ENCODE measurements at regions not wholly inside any gene's neighbourhood (a gene's known extent, or its start where the extent isn't known, plus 50 kb on each side); places are given as distances from the start of the nearest gene placed in this dataset.

- no peaks in the 10 kb centered on the region for H3K9me2 ChIP-seq (ENCODE audit: insufficient read depth)
- no peak for TF ChIP-seq CTCF (IDR thresholded peaks at IDR 0.05 in 2 of 3, conservative IDR thresholded peaks at IDR 0.05 in 1 of 3; ENCODE audit: borderline replicate concordance in 1 of 3, insufficient read depth in 1 of 3, low read depth in 2 of 3, low read length in 2 of 3)
- TF ChIP-seq EGR1 (IDR thresholded peaks at IDR 0.05; ENCODE audit: low read depth), result no peak
- no peak for TF ChIP-seq ZNF274 (IDR thresholded peaks at IDR 0.05; ENCODE audit: low read depth, low read length)
- TF ChIP-seq ELF1 (IDR thresholded peaks at IDR 0.05; ENCODE audit: borderline replicate concordance, low read depth), result no peak
- no peak for TF ChIP-seq CBX3 (IDR thresholded peaks at IDR 0.05; ENCODE audit: low read depth)
- TF ChIP-seq ZFX (IDR thresholded peaks at IDR 0.05), result no peak
- TF ChIP-seq POLR2A (IDR thresholded peaks at IDR 0.05; ENCODE audit: borderline replicate concordance, extremely low read depth, insufficient read depth, insufficient read length), result no peak
- TF ChIP-seq EZH2 (IDR thresholded peaks at IDR 0.05), result no peak
- TF ChIP-seq RAD21 (IDR thresholded peaks at IDR 0.05; ENCODE audit: low read depth), result no peak
- no peaks in the 10 kb centered on the region for H3K4me1 ChIP-seq (ENCODE audit: control insufficient read depth in 1 of 2, insufficient read depth in 2 of 2, low read length in 2 of 2)
- ChIA-PET CTCF (no interaction called here), POLR2A (no interaction called here), RAD21 (ENCODE audit: low non-redundant PET in 1 of 2, low total read pairs in 2 of 2, uncharacterized antibody in 2 of 2, unreplicated experiment in 2 of 2) (no interaction called here)
- no peak overlapping the region for H3K27ac ChIP-seq (ENCODE audit: low read depth, low read length)
- H3K9me3 ChIP-seq (ENCODE audit: control insufficient read depth in 1 of 2, insufficient read depth in 1 of 2, low read depth in 1 of 2, low read length in 2 of 2), result no peaks in the 10 kb centered on the region
- DNase-seq (ENCODE audit: low read depth, low spot score) (no peak), ATAC-seq (no peak)
- no TSS peak for BruUV-seq (replicated peaks)
- H3K4me2 ChIP-seq (ENCODE audit: low read length), result no peak overlapping the region
- H3K4me3 ChIP-seq (replicated peaks in 1 of 2; ENCODE audit: low read depth in 1 of 2, low read length in 2 of 2), result no peak overlapping the region
- H3K36me3 ChIP-seq (ENCODE audit: control insufficient read depth in 1 of 2, insufficient read depth in 2 of 2, low read length in 2 of 2), result no peaks in the 10 kb centered on the region
- no peak overlapping the region for H2AFZ ChIP-seq (ENCODE audit: low read depth, low read length, poor library complexity, severe bottlenecking)
- H3K79me2 ChIP-seq (ENCODE audit: insufficient read depth, low read length), result no peaks in the 10 kb centered on the region
- no peaks in the 10 kb centered on the region for H3K27me3 ChIP-seq (ENCODE audit: insufficient read depth, low read length)
- no peaks in the 10 kb centered on the region for H4K20me1 ChIP-seq (ENCODE audit: insufficient read depth)
- H3K9ac ChIP-seq (ENCODE audit: low read length), result no peak overlapping the region
- intact Hi-C loops (cut with micrococcal nuclease), result no loop called here
These were observed 158.0 kb upstream of the ALG10B start for GRCh38 chr12:38158428-38159091.

- H3K9ac ChIP-seq (ENCODE audit: low read length), result no peak overlapping the region
- no peak overlapping the region for H3K4me2 ChIP-seq (ENCODE audit: low read length)
- H4K20me1 ChIP-seq (ENCODE audit: insufficient read depth), result no peaks in the 10 kb centered on the region
- no peak for ATAC-seq
- DNase-seq (ENCODE audit: low read depth, low spot score), result no peak
- no peak overlapping the region for H2AFZ ChIP-seq (ENCODE audit: low read depth, low read length, poor library complexity, severe bottlenecking)
- no peaks in the 10 kb centered on the region for H3K36me3 ChIP-seq (ENCODE audit: control insufficient read depth in 1 of 2, insufficient read depth in 2 of 2, low read length in 2 of 2)
- ChIA-PET CTCF (no interaction called here), RAD21 (ENCODE audit: low non-redundant PET in 1 of 2, low total read pairs in 2 of 2, uncharacterized antibody in 2 of 2, unreplicated experiment in 2 of 2) (no interaction called here), POLR2A (no interaction called here)
- H3K27me3 ChIP-seq (ENCODE audit: insufficient read depth, low read length), result no peaks in the 10 kb centered on the region
- no TSS peak for BruUV-seq (replicated peaks)
- TF ChIP-seq SRF (IDR thresholded peaks at IDR 0.05; ENCODE audit: low read depth), result no peak
- TF ChIP-seq REST (IDR thresholded peaks at IDR 0.05; ENCODE audit: low read depth), result no peak
- no peak for TF ChIP-seq CBX3 (IDR thresholded peaks at IDR 0.05; ENCODE audit: low read depth)
- no peak for TF ChIP-seq ELF1 (IDR thresholded peaks at IDR 0.05; ENCODE audit: borderline replicate concordance, low read depth)
- TF ChIP-seq EZH2phosphoT487 (IDR thresholded peaks at IDR 0.05; ENCODE audit: borderline replicate concordance), result no peak
- no peak for TF ChIP-seq EZH2 (IDR thresholded peaks at IDR 0.05)
- no peak for TF ChIP-seq FOSL1 (IDR thresholded peaks at IDR 0.05; ENCODE audit: low read depth)
- H3K4me3 ChIP-seq (replicated peaks in 1 of 2; ENCODE audit: low read depth in 1 of 2, low read length in 2 of 2), result no peak overlapping the region
- H3K79me2 ChIP-seq (ENCODE audit: insufficient read depth, low read length), result no peaks in the 10 kb centered on the region
- H3K9me2 ChIP-seq (ENCODE audit: insufficient read depth), result no peaks in the 10 kb centered on the region
- intact Hi-C loops (cut with micrococcal nuclease), result no loop called here
- H3K4me1 ChIP-seq (ENCODE audit: control insufficient read depth in 1 of 2, insufficient read depth in 2 of 2, low read length in 2 of 2), result no peaks in the 10 kb centered on the region
- no peaks in the 10 kb centered on the region for H3K9me3 ChIP-seq (ENCODE audit: control insufficient read depth in 1 of 2, insufficient read depth in 1 of 2, low read depth in 1 of 2, low read length in 2 of 2)
- H3K27ac ChIP-seq (ENCODE audit: low read depth, low read length), result no peak overlapping the region
These were observed 157.5 kb upstream of the ALG10B start for GRCh38 chr12:38159092-38159551.
